Testis (tissue), 2 donors: ENCODE measurements at regions not wholly inside any gene's neighbourhood (a gene's known extent, or its start where the extent isn't known, plus 50 kb on each side); places are given as distances from the start of the nearest gene placed in this dataset.

Source experiments
- POLR2A ChIP-seq: fragments of 450-650 bp; IDR thresholded peaks from one replicate; pipeline ENCODE4 v1.6.1; 2017; ENCODE audit warnings: antibody characterized with exemption, mild to moderate bottlenecking, moderate library complexity
- TF ChIP-seq, protein P1 (sequence below), 3 experiments: fragments of 450-650 bp in 2 of 3; fragments of 200-600 bp in 1 of 3; sonication (generic) in 1 of 3; IDR thresholded peaks; one replicate each; pipeline ENCODE4 v1.5.1; 2016 to 2019; ENCODE audit warnings: antibody characterized with exemption in 3 of 3, mild to moderate bottlenecking in 2 of 3, moderate library complexity in 1 of 3

DNA sequence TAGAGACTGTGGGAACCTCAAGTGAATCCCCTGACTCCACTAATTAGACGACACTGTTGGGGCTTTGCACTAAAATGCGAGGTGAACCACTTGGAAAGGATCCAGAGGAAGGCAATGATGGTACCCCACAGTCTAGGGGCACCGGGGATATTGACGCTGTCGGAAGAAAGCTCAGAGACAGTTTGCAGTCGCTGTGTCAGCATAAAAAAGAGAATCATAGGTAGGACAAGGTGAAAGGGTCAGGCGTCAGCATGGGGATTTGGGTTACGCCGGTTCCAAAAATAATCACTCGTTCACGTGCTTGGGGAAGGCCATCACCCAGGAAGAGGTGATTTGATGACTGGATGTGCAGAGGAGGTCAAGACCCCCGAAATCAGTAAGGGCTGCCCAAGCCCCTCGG lies 598.0 kb upstream of the NOX3 start:
- TF ChIP-seq, protein P1, sequence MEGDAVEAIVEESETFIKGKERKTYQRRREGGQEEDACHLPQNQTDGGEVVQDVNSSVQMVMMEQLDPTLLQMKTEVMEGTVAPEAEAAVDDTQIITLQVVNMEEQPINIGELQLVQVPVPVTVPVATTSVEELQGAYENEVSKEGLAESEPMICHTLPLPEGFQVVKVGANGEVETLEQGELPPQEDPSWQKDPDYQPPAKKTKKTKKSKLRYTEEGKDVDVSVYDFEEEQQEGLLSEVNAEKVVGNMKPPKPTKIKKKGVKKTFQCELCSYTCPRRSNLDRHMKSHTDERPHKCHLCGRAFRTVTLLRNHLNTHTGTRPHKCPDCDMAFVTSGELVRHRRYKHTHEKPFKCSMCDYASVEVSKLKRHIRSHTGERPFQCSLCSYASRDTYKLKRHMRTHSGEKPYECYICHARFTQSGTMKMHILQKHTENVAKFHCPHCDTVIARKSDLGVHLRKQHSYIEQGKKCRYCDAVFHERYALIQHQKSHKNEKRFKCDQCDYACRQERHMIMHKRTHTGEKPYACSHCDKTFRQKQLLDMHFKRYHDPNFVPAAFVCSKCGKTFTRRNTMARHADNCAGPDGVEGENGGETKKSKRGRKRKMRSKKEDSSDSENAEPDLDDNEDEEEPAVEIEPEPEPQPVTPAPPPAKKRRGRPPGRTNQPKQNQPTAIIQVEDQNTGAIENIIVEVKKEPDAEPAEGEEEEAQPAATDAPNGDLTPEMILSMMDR (IDR thresholded peaks at IDR 0.05): no peak
- TF ChIP-seq POLR2A: no peak
